ENCODE measurements at regions not wholly inside any gene's neighbourhood (a gene's known extent, or its start where the extent isn't known, plus 50 kb on each side); places are given as distances from the start of the nearest gene placed in this dataset.

- H2BK120ac ChIP-seq (ENCODE audit: low read depth, low read length), result no peak overlapping the region
- no peak overlapping the region for H2AFZ ChIP-seq (ENCODE audit: low read length)
- no peak overlapping the region for H3K23ac ChIP-seq (ENCODE audit: low read depth, low read length, poor library complexity)
- H3K9ac ChIP-seq (ENCODE audit: low read depth, low read length, poor library complexity), result no peak overlapping the region
- H2BK12ac ChIP-seq (ENCODE audit: low read length), result no peak overlapping the region
- H3K79me1 ChIP-seq (ENCODE audit: low read depth, low read length), result no peaks in the 10 kb centered on the region
- no peak for DNase-seq (ENCODE audit: low spot score)
- H3K27ac ChIP-seq (replicated peaks; ENCODE audit: low read length), result no peak overlapping the region
- H3K27me3 ChIP-seq (ENCODE audit: control insufficient read depth in 3 of 3, insufficient read depth in 3 of 3, low read depth in 1 of 3, low read length in 3 of 3), result no peaks in the 10 kb centered on the region
- H3K36me3 ChIP-seq (replicated peaks in 1 of 2; ENCODE audit: control insufficient read depth in 2 of 2, insufficient read depth in 2 of 2, low read length in 2 of 2), result no peaks in the 10 kb centered on the region
- no peak overlapping the region for H3K4ac ChIP-seq (ENCODE audit: low read length)
- H3K9me3 ChIP-seq (replicated peaks in 1 of 2; ENCODE audit: control insufficient read depth in 2 of 2, insufficient read depth in 1 of 2, low read depth in 1 of 2, low read length in 2 of 2), result no peaks in the 10 kb centered on the region
- no peak overlapping the region for H3K14ac ChIP-seq (ENCODE audit: low read length)
- H2BK5ac ChIP-seq (ENCODE audit: low read length), result no peak overlapping the region
- H2AK5ac ChIP-seq (ENCODE audit: low read depth, low read length), result no peak overlapping the region
- H4K8ac ChIP-seq (ENCODE audit: low read depth, low read length), result no peak overlapping the region
- H3K4me1 ChIP-seq (ENCODE audit: control insufficient read depth in 2 of 2, insufficient read depth in 1 of 2, low read depth in 1 of 2, low read length in 2 of 2), result peaks cover 0 to 6% of the 10 kb centered on the region in 2 donors
- no peak overlapping the region for H3K4me2 ChIP-seq (ENCODE audit: insufficient read depth, low read length, poor library complexity, severe bottlenecking)
- no peak overlapping the region for H3K18ac ChIP-seq (ENCODE audit: low read length)
- no peak overlapping the region for H4K91ac ChIP-seq (ENCODE audit: low read depth, low read length, poor library complexity)
- H3K4me3 ChIP-seq (ENCODE audit: low read length in 2 of 2), result no peak overlapping the region
- H2BK15ac ChIP-seq (ENCODE audit: low read length), result no peak overlapping the region
- WGBS, 2 donors (ENCODE audit: extremely low coverage in 2 of 2, insufficient read length in 2 of 2, insufficient replicate concordance in 1 of 2), result no CpG with 5 or more reads among the region's 4 CpGs
These were observed 190.5 kb downstream of the ZFP36L2 start for GRCh38 chr2:43035922-43036321.

GRCh38 chr2:43034921-43035320 lies 191.5 kb downstream of the ZFP36L2 start:
- H3K27me3 ChIP-seq (ENCODE audit: control insufficient read depth in 3 of 3, insufficient read depth in 3 of 3, low read depth in 1 of 3, low read length in 3 of 3), result no peaks in the 10 kb centered on the region
- no peak overlapping the region for H2BK120ac ChIP-seq (ENCODE audit: low read depth, low read length)
- WGBS, 2 donors (ENCODE audit: extremely low coverage in 2 of 2, insufficient read length in 2 of 2, insufficient replicate concordance in 1 of 2), result no CpG with 5 or more reads among the region's 7 CpGs
- no peak overlapping the region for H2BK12ac ChIP-seq (ENCODE audit: low read length)
- no peak overlapping the region for H2BK15ac ChIP-seq (ENCODE audit: low read length)
- H3K9ac ChIP-seq (ENCODE audit: low read depth, low read length, poor library complexity), result no peak overlapping the region
- no peaks in the 10 kb centered on the region for H3K9me3 ChIP-seq (replicated peaks in 1 of 2; ENCODE audit: control insufficient read depth in 2 of 2, insufficient read depth in 1 of 2, low read depth in 1 of 2, low read length in 2 of 2)
- H3K4ac ChIP-seq (ENCODE audit: low read length), result no peak overlapping the region
- no peak overlapping the region for H2AFZ ChIP-seq (ENCODE audit: low read length)
- H2BK5ac ChIP-seq (ENCODE audit: low read length), result no peak overlapping the region
- no peak overlapping the region for H4K91ac ChIP-seq (ENCODE audit: low read depth, low read length, poor library complexity)
- no peak overlapping the region for H3K18ac ChIP-seq (ENCODE audit: low read length)
- H3K79me1 ChIP-seq (ENCODE audit: low read depth, low read length), result no peaks in the 10 kb centered on the region
- H4K8ac ChIP-seq (ENCODE audit: low read depth, low read length), result no peak overlapping the region
- no peak overlapping the region for H3K4me2 ChIP-seq (ENCODE audit: insufficient read depth, low read length, poor library complexity, severe bottlenecking)
- no peak overlapping the region for H3K14ac ChIP-seq (ENCODE audit: low read length)
- no peak for DNase-seq (ENCODE audit: low spot score)
- no peak overlapping the region for H2AK5ac ChIP-seq (ENCODE audit: low read depth, low read length)
- no peak overlapping the region for H3K4me3 ChIP-seq (ENCODE audit: low read length in 2 of 2)
- H3K27ac ChIP-seq (replicated peaks; ENCODE audit: low read length), result no peak overlapping the region
- no peaks in the 10 kb centered on the region for H3K36me3 ChIP-seq (replicated peaks in 1 of 2; ENCODE audit: control insufficient read depth in 2 of 2, insufficient read depth in 2 of 2, low read length in 2 of 2)
- no peak overlapping the region for H3K23ac ChIP-seq (ENCODE audit: low read depth, low read length, poor library complexity)
- H3K4me1 ChIP-seq (ENCODE audit: control insufficient read depth in 2 of 2, insufficient read depth in 1 of 2, low read depth in 1 of 2, low read length in 2 of 2), result peaks cover 0 to 6% of the 10 kb centered on the region in 2 donors

- Histone ChIP-seq H3K36me3 (replicated peaks in 1 of 2; ENCODE audit: control insufficient read depth in 2 of 2, insufficient read depth in 2 of 2, low read length in 2 of 2) (no peaks in the 10 kb centered on the region), H3K9me3 (replicated peaks in 1 of 2; ENCODE audit: control insufficient read depth in 2 of 2, insufficient read depth in 1 of 2, low read depth in 1 of 2, low read length in 2 of 2) (no peaks in the 10 kb centered on the region), H3K9ac (ENCODE audit: low read depth, low read length, poor library complexity) (no peak overlapping the region), H3K4me2 (ENCODE audit: insufficient read depth, low read length, poor library complexity, severe bottlenecking) (no peak overlapping the region), H2BK120ac (ENCODE audit: low read depth, low read length) (no peak overlapping the region), H2BK15ac (ENCODE audit: low read length) (no peak overlapping the region), H2BK5ac (ENCODE audit: low read length) (no peak overlapping the region), H3K4me1 (ENCODE audit: control insufficient read depth in 2 of 2, insufficient read depth in 1 of 2, low read depth in 1 of 2, low read length in 2 of 2) (peaks cover 0 to 6% of the 10 kb centered on the region in 2 donors), H3K14ac (ENCODE audit: low read length) (no peak overlapping the region), H2BK12ac (ENCODE audit: low read length) (no peak overlapping the region), H2AFZ (ENCODE audit: low read length) (no peak overlapping the region), H3K4ac (ENCODE audit: low read length) (no peak overlapping the region), H4K8ac (ENCODE audit: low read depth, low read length) (no peak overlapping the region), H3K27ac (replicated peaks; ENCODE audit: low read length) (no peak overlapping the region), H3K18ac (ENCODE audit: low read length) (no peak overlapping the region), H4K91ac (ENCODE audit: low read depth, low read length, poor library complexity) (no peak overlapping the region), H3K23ac (ENCODE audit: low read depth, low read length, poor library complexity) (no peak overlapping the region), H3K79me1 (ENCODE audit: low read depth, low read length) (no peaks in the 10 kb centered on the region), H2AK5ac (ENCODE audit: low read depth, low read length) (peak overlapping the region; percentile 10), H3K4me3 (ENCODE audit: low read length in 2 of 2) (no peak overlapping the region), H3K27me3 (ENCODE audit: control insufficient read depth in 3 of 3, insufficient read depth in 3 of 3, low read depth in 1 of 3, low read length in 3 of 3) (no peaks in the 10 kb centered on the region)
- no peak for DNase-seq (ENCODE audit: low spot score)
- WGBS, 2 donors (ENCODE audit: extremely low coverage in 2 of 2, insufficient read length in 2 of 2, insufficient replicate concordance in 1 of 2), result no CpG with 5 or more reads among the region's 2 CpGs
These were observed 192.2 kb downstream of the ZFP36L2 start for GRCh38 chr2:43034242-43034619.

GRCh38 chr2:43033466-43034241 lies 192.8 kb downstream of the ZFP36L2 start:
- Histone ChIP-seq H3K36me3 (replicated peaks in 1 of 2; ENCODE audit: control insufficient read depth in 2 of 2, insufficient read depth in 2 of 2, low read length in 2 of 2) (no peaks in the 10 kb centered on the region), H3K27ac (replicated peaks; ENCODE audit: low read length) (no peak overlapping the region), H2AK5ac (ENCODE audit: low read depth, low read length) (no peak overlapping the region), H2BK15ac (ENCODE audit: low read length) (no peak overlapping the region), H3K14ac (ENCODE audit: low read length) (no peak overlapping the region), H2BK12ac (ENCODE audit: low read length) (no peak overlapping the region), H4K91ac (ENCODE audit: low read depth, low read length, poor library complexity) (no peak overlapping the region), H2BK5ac (ENCODE audit: low read length) (no peak overlapping the region), H2BK120ac (ENCODE audit: low read depth, low read length) (no peak overlapping the region), H3K4me2 (ENCODE audit: insufficient read depth, low read length, poor library complexity, severe bottlenecking) (no peak overlapping the region), H3K79me1 (ENCODE audit: low read depth, low read length) (no peaks in the 10 kb centered on the region), H3K9ac (ENCODE audit: low read depth, low read length, poor library complexity) (no peak overlapping the region), H3K23ac (ENCODE audit: low read depth, low read length, poor library complexity) (no peak overlapping the region), H3K4me3 (ENCODE audit: low read length in 2 of 2) (no peak overlapping the region), H3K27me3 (ENCODE audit: control insufficient read depth in 3 of 3, insufficient read depth in 3 of 3, low read depth in 1 of 3, low read length in 3 of 3) (no peaks in the 10 kb centered on the region), H3K4me1 (ENCODE audit: control insufficient read depth in 2 of 2, insufficient read depth in 1 of 2, low read depth in 1 of 2, low read length in 2 of 2) (peaks cover 0 to 6% of the 10 kb centered on the region in 2 donors), H3K9me3 (replicated peaks in 1 of 2; ENCODE audit: control insufficient read depth in 2 of 2, insufficient read depth in 1 of 2, low read depth in 1 of 2, low read length in 2 of 2) (no peaks in the 10 kb centered on the region), H2AFZ (ENCODE audit: low read length) (no peak overlapping the region), H3K4ac (ENCODE audit: low read length) (no peak overlapping the region), H3K18ac (ENCODE audit: low read length) (no peak overlapping the region), H4K8ac (ENCODE audit: low read depth, low read length) (no peak overlapping the region)
- WGBS, 2 donors (ENCODE audit: extremely low coverage in 2 of 2, insufficient read length in 2 of 2, insufficient replicate concordance in 1 of 2), result no CpG with 5 or more reads among the region's 13 CpGs
- no peak for DNase-seq (ENCODE audit: low spot score)

Data from neuronal stem cell (in vitro differentiated cells).